Ishikawa (cell line): ENCODE measurements at regions not wholly inside any gene's neighbourhood (a gene's known extent, or its start where the extent isn't known, plus 50 kb on each side); places are given as distances from the start of the nearest gene placed in this dataset.

Experiments
- EP300 ChIP-seq: IDR thresholded peaks from 2 replicates; pipeline ENCODE4 v1.6.1; 2012; ENCODE audit warnings: borderline replicate concordance
- RAD21 ChIP-seq: IDR thresholded peaks from 2 replicates; pipeline ENCODE4 v1.6.1; 2012; ENCODE audit warnings: low read depth

GRCh38 chr18:22470248-22471235 is 52.8 kb upstream of the CTAGE1 start:
- TF ChIP-seq EP300 (no peak), RAD21 (no peak)
